ENCODE measurements at regions not wholly inside any gene's neighbourhood (a gene's known extent, or its start where the extent isn't known, plus 50 kb on each side); places are given as distances from the start of the nearest gene placed in this dataset.

DNA sequence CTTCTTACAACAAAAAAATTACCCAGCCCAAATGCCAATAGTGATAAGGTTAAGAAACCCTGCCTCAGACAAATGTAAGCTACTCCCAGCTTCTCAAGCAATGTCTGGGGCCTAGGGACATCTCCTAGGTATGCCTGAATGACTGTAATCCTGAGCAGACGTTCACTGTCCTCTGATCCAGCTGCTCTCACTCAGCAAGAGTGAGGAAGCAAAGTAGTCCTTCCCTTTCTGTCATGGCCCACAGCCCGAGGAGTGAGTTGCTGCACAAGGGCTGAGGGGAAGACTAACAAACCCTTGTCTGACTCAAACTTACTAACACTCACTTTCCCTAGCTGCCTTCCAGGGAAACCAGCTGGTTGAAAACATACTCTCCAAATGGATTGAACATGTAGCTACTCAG, 124.9 kb upstream of the TNFSF4 start:
- POLR2A ChIA-PET (ENCODE audit: unreplicated experiment), result no interaction called here

DNA sequence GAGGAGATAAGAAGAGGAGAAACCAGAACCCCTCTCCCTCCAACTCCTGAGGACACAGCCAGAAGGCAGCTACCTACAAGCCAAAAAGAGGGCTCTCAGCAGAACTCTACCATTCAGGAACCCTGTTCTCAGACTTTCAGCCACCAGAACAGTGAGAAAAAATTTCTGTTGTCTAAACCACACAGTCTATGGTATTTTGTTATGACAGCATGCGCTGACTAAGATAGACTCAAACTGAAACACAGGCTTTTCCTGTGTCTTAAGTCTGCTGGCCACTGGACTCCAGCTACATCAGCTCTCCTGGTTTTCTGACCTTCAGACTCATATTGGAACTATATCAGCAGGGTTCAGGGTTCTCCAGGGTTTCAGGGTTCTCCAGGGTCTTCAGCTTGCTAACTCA, 126.5 kb upstream of the TNFSF4 start:
- no TSS peak for BruUV-seq (replicated peaks)
- no peaks in the 10 kb centered on the region for H3K27me3 ChIP-seq (ENCODE audit: insufficient read depth, low read depth)
- H3F3A ChIP-seq (ENCODE audit: insufficient read depth, low read depth), result no peaks in the 10 kb centered on the region
- intact Hi-C loops (cut with micrococcal nuclease; ENCODE audit: unreplicated experiment), result no loop called here
- no peak overlapping the region for H3K4me2 ChIP-seq
- POLR2A ChIA-PET (ENCODE audit: unreplicated experiment), result no interaction called here
- H3K27ac ChIP-seq, result no peak overlapping the region
- H4K20me1 ChIP-seq (ENCODE audit: insufficient read depth), result no peaks in the 10 kb centered on the region
- no peaks in the 10 kb centered on the region for H3K79me2 ChIP-seq (ENCODE audit: low read depth)
- CTCF ChIA-PET, result no interaction called here
- no peaks in the 10 kb centered on the region for H3K9me2 ChIP-seq (ENCODE audit: insufficient read depth)
- H3K9me3 ChIP-seq (ENCODE audit: insufficient read depth, low read depth), result no peaks in the 10 kb centered on the region; the same call in 1 of the 2 replicates
- no peaks in the 10 kb centered on the region for H3K36me3 ChIP-seq (ENCODE audit: low read depth)
- DNase-seq, result no peak
- H3K4me1 ChIP-seq (replicated peaks; ENCODE audit: insufficient read depth), result no peaks in the 10 kb centered on the region
- TF ChIP-seq EZH2 (IDR thresholded peaks at IDR 0.05; ENCODE audit: low read depth), result no peak
- TF ChIP-seq, protein P1, sequence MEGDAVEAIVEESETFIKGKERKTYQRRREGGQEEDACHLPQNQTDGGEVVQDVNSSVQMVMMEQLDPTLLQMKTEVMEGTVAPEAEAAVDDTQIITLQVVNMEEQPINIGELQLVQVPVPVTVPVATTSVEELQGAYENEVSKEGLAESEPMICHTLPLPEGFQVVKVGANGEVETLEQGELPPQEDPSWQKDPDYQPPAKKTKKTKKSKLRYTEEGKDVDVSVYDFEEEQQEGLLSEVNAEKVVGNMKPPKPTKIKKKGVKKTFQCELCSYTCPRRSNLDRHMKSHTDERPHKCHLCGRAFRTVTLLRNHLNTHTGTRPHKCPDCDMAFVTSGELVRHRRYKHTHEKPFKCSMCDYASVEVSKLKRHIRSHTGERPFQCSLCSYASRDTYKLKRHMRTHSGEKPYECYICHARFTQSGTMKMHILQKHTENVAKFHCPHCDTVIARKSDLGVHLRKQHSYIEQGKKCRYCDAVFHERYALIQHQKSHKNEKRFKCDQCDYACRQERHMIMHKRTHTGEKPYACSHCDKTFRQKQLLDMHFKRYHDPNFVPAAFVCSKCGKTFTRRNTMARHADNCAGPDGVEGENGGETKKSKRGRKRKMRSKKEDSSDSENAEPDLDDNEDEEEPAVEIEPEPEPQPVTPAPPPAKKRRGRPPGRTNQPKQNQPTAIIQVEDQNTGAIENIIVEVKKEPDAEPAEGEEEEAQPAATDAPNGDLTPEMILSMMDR (conservative IDR thresholded peaks at IDR 0.05), result no peak
- H3K4me3 ChIP-seq, result no peak overlapping the region
- no peak overlapping the region for H2AFZ ChIP-seq

More for the DNA sequence above, 124.9 kb upstream of the TNFSF4 start:
- Histone ChIP-seq H3K79me2 (ENCODE audit: low read depth) (no peaks in the 10 kb centered on the region), H3K4me2 (no peak overlapping the region), H4K20me1 (ENCODE audit: insufficient read depth) (no peaks in the 10 kb centered on the region), H2AFZ (no peak overlapping the region), H3F3A (ENCODE audit: insufficient read depth, low read depth) (no peaks in the 10 kb centered on the region), H3K4me1 (replicated peaks; ENCODE audit: insufficient read depth) (no peaks in the 10 kb centered on the region), H3K4me3 (no peak overlapping the region), H3K27me3 (ENCODE audit: insufficient read depth, low read depth) (no peaks in the 10 kb centered on the region), H3K36me3 (ENCODE audit: low read depth) (no peaks in the 10 kb centered on the region), H3K9me3 (ENCODE audit: insufficient read depth, low read depth) (no peaks in the 10 kb centered on the region; the same call in 1 of the 2 replicates), H3K27ac (no peak overlapping the region), H3K9me2 (ENCODE audit: insufficient read depth) (no peaks in the 10 kb centered on the region)
- intact Hi-C loops (cut with micrococcal nuclease; ENCODE audit: unreplicated experiment), result no loop called here
- no peak for DNase-seq
- no TSS peak for BruUV-seq (replicated peaks)
- CTCF ChIA-PET, result no interaction called here
- TF ChIP-seq, protein P1 (conservative IDR thresholded peaks at IDR 0.05), result no peak
- no peak for TF ChIP-seq EZH2 (IDR thresholded peaks at IDR 0.05; ENCODE audit: low read depth)

DNA sequence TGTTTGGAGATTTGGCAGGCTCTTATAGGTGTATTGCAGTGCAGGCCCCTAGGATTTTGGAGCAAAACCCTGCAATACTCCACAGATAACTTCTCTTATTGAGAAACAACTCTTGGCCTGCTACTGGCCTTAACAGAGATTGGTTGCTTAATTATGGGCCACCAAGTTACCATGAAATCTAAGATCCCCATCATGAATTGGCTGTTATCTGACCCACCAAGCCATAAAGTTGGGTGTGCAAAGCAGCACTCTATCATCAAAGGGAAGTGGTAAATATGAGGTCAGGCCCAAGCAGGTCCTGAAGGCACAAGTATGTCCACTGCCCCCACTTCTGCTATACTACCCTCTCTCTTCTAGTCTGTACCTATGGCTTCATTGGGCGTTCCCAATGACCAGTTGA, 130.0 kb upstream of the TNFSF4 start:
- no peak overlapping the region for H2AFZ ChIP-seq
- TF ChIP-seq, protein P1 (conservative IDR thresholded peaks at IDR 0.05), result no peak
- no peak for TF ChIP-seq EZH2 (IDR thresholded peaks at IDR 0.05; ENCODE audit: low read depth)
- H3K27me3 ChIP-seq (ENCODE audit: insufficient read depth, low read depth), result no peaks in the 10 kb centered on the region
- no peaks in the 10 kb centered on the region for H3K79me2 ChIP-seq (ENCODE audit: low read depth)
- ChIA-PET POLR2A (ENCODE audit: unreplicated experiment) (no interaction called here), CTCF (no interaction called here)
- H3K9me2 ChIP-seq (ENCODE audit: insufficient read depth), result no peaks in the 10 kb centered on the region
- no peaks in the 10 kb centered on the region for H4K20me1 ChIP-seq (ENCODE audit: insufficient read depth)
- H3K4me2 ChIP-seq, result no peak overlapping the region
- no peak overlapping the region for H3K27ac ChIP-seq
- no peaks in the 10 kb centered on the region for H3F3A ChIP-seq (ENCODE audit: insufficient read depth, low read depth)
- BruUV-seq (replicated peaks), result no TSS peak
- no peaks in the 10 kb centered on the region for H3K36me3 ChIP-seq (ENCODE audit: low read depth)
- intact Hi-C loops (cut with micrococcal nuclease; ENCODE audit: unreplicated experiment), result no loop called here
- no peaks in the 10 kb centered on the region for H3K4me1 ChIP-seq (replicated peaks; ENCODE audit: insufficient read depth)
- no peak for DNase-seq
- no peak overlapping the region for H3K4me3 ChIP-seq
- H3K9me3 ChIP-seq (ENCODE audit: insufficient read depth, low read depth), result no peaks in the 10 kb centered on the region
